ENCODE measurements at regions not wholly inside any gene's neighbourhood (a gene's known extent, or its start where the extent isn't known, plus 50 kb on each side); places are given as distances from the start of the nearest gene placed in this dataset.

- WGBS, 2 experiments (ENCODE audit: extremely low coverage in 1 of 2, insufficient coverage in 1 of 2, insufficient read length in 1 of 2, insufficient replicate concordance in 2 of 2, low coverage in 1 of 2, low lambda C conversion rate in 2 of 2, missing lambda C conversion rate in 1 of 2) = 62% methylated on average over 4 of the region's 4 CpGs; no CpG with 5 or more reads in 1 of the 2 experiments
- H3K9ac ChIP-seq (replicated peaks in 1 of 4; ENCODE audit: extremely low read depth in 1 of 4, low read depth in 3 of 4, low read length in 3 of 4) = no peak overlapping the region
- H3K9me3 ChIP-seq (ENCODE audit: insufficient read depth in 2 of 2, low read depth in 1 of 2, low read length in 1 of 2) = no peaks in the 10 kb centered on the region
- H3K27ac ChIP-seq (ENCODE audit: low read depth, low read length) = peak overlapping the region; percentile 81
- H4K5ac ChIP-seq (ENCODE audit: insufficient read length, low read depth, low read length) = no peak overlapping the region
- H2BK20ac ChIP-seq (ENCODE audit: low read length) = peak overlapping the region; percentile 83; the same call in 1 of the 2 replicates
- H3K23ac ChIP-seq (ENCODE audit: insufficient read length) = no peak overlapping the region
- H2BK120ac ChIP-seq (replicated peaks; ENCODE audit: low read depth, low read length) = peak overlapping the region; percentile 18
- no peak overlapping the region for H2BK15ac ChIP-seq (ENCODE audit: low read length)
- H4K20me1 ChIP-seq (replicated peaks in 1 of 2; ENCODE audit: control insufficient read depth in 1 of 2, insufficient read depth in 2 of 2, low read length in 2 of 2) = no peaks in the 10 kb centered on the region
- H2AK5ac ChIP-seq (ENCODE audit: low read depth, low read length) = no peak overlapping the region
- H3K56ac ChIP-seq (replicated peaks; ENCODE audit: insufficient read length, low read depth, low read length) = peak overlapping the region; percentile 20
- peak overlapping the region; percentile 79 for H2BK5ac ChIP-seq (ENCODE audit: low read depth, low read length)
- no peaks in the 10 kb centered on the region for H3K27me3 ChIP-seq (replicated peaks in 1 of 4; ENCODE audit: control insufficient read depth in 3 of 4, extremely low read depth in 1 of 4, insufficient read depth in 3 of 4, low read length in 3 of 4)
- H3K18ac ChIP-seq (ENCODE audit: extremely low read depth, low read length) = no peak overlapping the region; the same call in 1 of the 2 replicates
- H3K4ac ChIP-seq (replicated peaks; ENCODE audit: insufficient read length, low read depth, low read length) = peak overlapping the region; percentile 76
- no peaks in the 10 kb centered on the region for H3K23me2 ChIP-seq (ENCODE audit: low read depth, low read length)
- POLR2A ChIA-PET (ENCODE audit: partially characterized antibody) = interaction anchor here (1.2 to 1.3 kb wide), 2 partner anchors 8 to 24 kb away, joined by 3 to 4 read pairs; no protein-coding TSS in a partner anchor
- no peaks in the 10 kb centered on the region for H3K79me1 ChIP-seq (ENCODE audit: low read depth, low read length)
- FAIRE-seq (peak; percentile 89), DNase-seq (ENCODE audit: low read depth in 1 of 2, low spot score in 2 of 2) (peak in 1 of 2 experiments; percentile 67)
- no peak overlapping the region for H3K14ac ChIP-seq (ENCODE audit: insufficient read length)
- no peaks in the 10 kb centered on the region for H3K36me3 ChIP-seq (ENCODE audit: control insufficient read depth in 2 of 4, insufficient read depth in 4 of 4, low read length in 3 of 4)
- H3K79me2 ChIP-seq (ENCODE audit: control insufficient read depth in 1 of 2, insufficient read depth in 2 of 2, low read length in 2 of 2) = no peaks in the 10 kb centered on the region
- CTCF ChIA-PET (ENCODE audit: partially characterized antibody) = interaction anchor here (0.8 to 1.3 kb wide), 4 partner anchors 17 to 301 kb away, joined by 3 to 4 read pairs (median 3); no protein-coding TSS in a partner anchor
- 0 out of 2 replicates have a peak overlapping the region, but pooled peaks have one; percentile 18 for H2AFZ ChIP-seq (ENCODE audit: low read length)
- peak overlapping the region; percentile 26 to 54 for H3K4me2 ChIP-seq (ENCODE audit: insufficient read depth in 1 of 2, low read depth in 2 of 2, low read length in 2 of 2)
- H3K4me3 ChIP-seq (ENCODE audit: extremely low read depth in 1 of 4, insufficient read depth in 2 of 4, low read depth in 3 of 4, low read length in 4 of 4) = peak overlapping the region in 1 of 4 experiments; percentile 34; a peak in 1 of 8 replicates
- H4K8ac ChIP-seq (ENCODE audit: extremely low read depth, insufficient read depth, low read length) = no peak overlapping the region
- H4K91ac ChIP-seq (replicated peaks; ENCODE audit: insufficient read length, low read length) = peak overlapping the region; percentile 92
- peaks cover 0 to 14% (median 12%) of the 10 kb centered on the region in 4 experiments; a peak in 4 of 7 replicates for H3K4me1 ChIP-seq (replicated peaks in 1 of 4; ENCODE audit: control insufficient read depth in 3 of 4, insufficient read depth in 4 of 4, low read length in 3 of 4)
- peak overlapping the region; percentile 65 for H2BK12ac ChIP-seq (ENCODE audit: low read depth, low read length)
- TF ChIP-seq ATF2 (IDR thresholded peaks at IDR 0.05; ENCODE audit: low read length) (peak; percentile 47; the same call in 1 of the 2 replicates), MAX (IDR thresholded peaks at IDR 0.05) (no peak), POLR2A (IDR thresholded peaks at IDR 0.05; ENCODE audit: control extremely low read depth in 1 of 2, low read depth in 2 of 2, low read length in 2 of 2) (0 out of 3 replicates have a peak, but pooled peaks of 1 of the 2 experiments have one; percentile 27), MAFK (IDR thresholded peaks at IDR 0.05; ENCODE audit: low read depth, low read length) (peak; percentile 68), CHD2 (IDR thresholded peaks at IDR 0.05; ENCODE audit: low read length) (peak; percentile 52; the same call in 1 of the 2 replicates), YY1 (IDR thresholded peaks at IDR 0.05; ENCODE audit: low read depth, low read length) (0 out of 2 replicates have a peak, but pooled peaks have one; percentile 21), JUN (IDR thresholded peaks at IDR 0.05; ENCODE audit: low read depth, low read length) (no peak), CREB1 (IDR thresholded peaks at IDR 0.05) (peak; percentile 55; the same call in 1 of the 2 replicates), EP300 (IDR thresholded peaks at IDR 0.05; ENCODE audit: borderline replicate concordance in 1 of 2, low read depth in 2 of 2, low read length in 2 of 2) (peak in 1 of 2 experiments; percentile 97; a peak in 2 of 3 replicates), ASH2L (IDR thresholded peaks at IDR 0.05; ENCODE audit: low read length) (peak; percentile 96)
Observed at GRCh38 chr9:27771803-27772545, 198.7 kb upstream of the C9orf72 start.
